ENCODE measurements at regions not wholly inside any gene's neighbourhood (a gene's known extent, or its start where the extent isn't known, plus 50 kb on each side); places are given as distances from the start of the nearest gene placed in this dataset.

- no peak overlapping the region for H3K4me3 ChIP-seq
- H4K20me1 ChIP-seq (replicated peaks; ENCODE audit: insufficient read depth): no peaks in the 10 kb centered on the region
- Mint-ChIP-seq H3K9me3 (peaks cover 18% of the 10 kb centered on the region; the same call in 2 of the 3 replicates), H3K4me3 (no peak overlapping the region), H3K4me1 (no peaks in the 10 kb centered on the region), H3K27ac (no peak overlapping the region), H3K36me3 (ENCODE audit: low read depth) (peaks cover 6% of the 10 kb centered on the region; the same call in 2 of the 3 replicates), H3K27me3 (ENCODE audit: insufficient read depth, low read depth, poor library complexity) (no peaks in the 10 kb centered on the region)
- no peaks in the 10 kb centered on the region for H3K4me1 ChIP-seq (ENCODE audit: insufficient read depth)
- H2AFZ ChIP-seq: no peak overlapping the region
- H3K79me2 ChIP-seq (replicated peaks; ENCODE audit: insufficient read depth): no peaks in the 10 kb centered on the region
- H3F3A ChIP-seq (replicated peaks; ENCODE audit: low read depth): no peaks in the 10 kb centered on the region
- H3K27me3 ChIP-seq (ENCODE audit: insufficient read depth): no peaks in the 10 kb centered on the region
- no peak overlapping the region for H3K27ac ChIP-seq (ENCODE audit: low read depth)
- DNase-seq (ENCODE audit: low spot score): no peak
- no peak overlapping the region for H3K4me2 ChIP-seq
- no peak for TF ChIP-seq ZNF331 (CRISPR knock-in tag; IDR thresholded peaks at IDR 0.05; ENCODE audit: low read depth)
- no peak for TF ChIP-seq ETS1 (IDR thresholded peaks at IDR 0.05)
- no peak for TF ChIP-seq EZH2 (IDR thresholded peaks at IDR 0.05; ENCODE audit: low read depth, unreplicated experiment)
- no peak for TF ChIP-seq JUNB (IDR thresholded peaks at IDR 0.05; ENCODE audit: unreplicated experiment)
- no peak for TF ChIP-seq STAT1 (IDR thresholded peaks at IDR 0.05; ENCODE audit: unreplicated experiment)
- H3K9me2 ChIP-seq (ENCODE audit: insufficient read depth): peaks cover 7% of the 10 kb centered on the region; the same call in 1 of the 2 replicates
- no peaks in the 10 kb centered on the region for H3K36me3 ChIP-seq (ENCODE audit: insufficient read depth)
- no peak for ATAC-seq
These were observed 1668.3 kb downstream of the PLA2G4A start for GRCh38 chr1:188497020-188497419.

- no peak overlapping the region for H3K4me3 ChIP-seq
- H2AFZ ChIP-seq: no peak overlapping the region
- ATAC-seq: no peak; the same call in 2 of the 3 replicates
- peaks cover 7% of the 10 kb centered on the region; the same call in 1 of the 2 replicates for H3K9me2 ChIP-seq (ENCODE audit: insufficient read depth)
- no peaks in the 10 kb centered on the region for H3F3A ChIP-seq (replicated peaks; ENCODE audit: low read depth)
- H3K36me3 ChIP-seq (ENCODE audit: insufficient read depth): no peaks in the 10 kb centered on the region
- no peaks in the 10 kb centered on the region for H3K79me2 ChIP-seq (replicated peaks; ENCODE audit: insufficient read depth)
- H3K27ac ChIP-seq (ENCODE audit: low read depth): no peak overlapping the region
- Mint-ChIP-seq H3K36me3 (ENCODE audit: low read depth) (peaks cover 6% of the 10 kb centered on the region; the same call in 2 of the 3 replicates), H3K4me1 (no peaks in the 10 kb centered on the region), H3K27me3 (ENCODE audit: insufficient read depth, low read depth, poor library complexity) (no peaks in the 10 kb centered on the region), H3K4me3 (no peak overlapping the region), H3K27ac (no peak overlapping the region), H3K9me3 (peaks cover 18% of the 10 kb centered on the region; the same call in 2 of the 3 replicates)
- no peaks in the 10 kb centered on the region for H3K27me3 ChIP-seq (ENCODE audit: insufficient read depth)
- no peak for DNase-seq (ENCODE audit: low spot score)
- H3K4me1 ChIP-seq (ENCODE audit: insufficient read depth): no peaks in the 10 kb centered on the region
- H3K4me2 ChIP-seq: no peak overlapping the region
- TF ChIP-seq ETS1 (IDR thresholded peaks at IDR 0.05): no peak
- no peak for TF ChIP-seq EZH2phosphoT487 (IDR thresholded peaks at IDR 0.05; ENCODE audit: unreplicated experiment)
- peak; percentile 65 for TF ChIP-seq REST (IDR thresholded peaks at IDR 0.05; ENCODE audit: unreplicated experiment)
- H4K20me1 ChIP-seq (replicated peaks; ENCODE audit: insufficient read depth): no peaks in the 10 kb centered on the region
These were observed 1670.9 kb downstream of the PLA2G4A start for GRCh38 chr1:188499690-188500089.

All from GM23338 (cell line).